ENCODE measurements at regions not wholly inside any gene's neighbourhood (a gene's known extent, or its start where the extent isn't known, plus 50 kb on each side); places are given as distances from the start of the nearest gene placed in this dataset.

GRCh38 chr2:138282014-138282672 lies 219.4 kb upstream of the SPOPL start:
- TF ChIP-seq, protein P1, sequence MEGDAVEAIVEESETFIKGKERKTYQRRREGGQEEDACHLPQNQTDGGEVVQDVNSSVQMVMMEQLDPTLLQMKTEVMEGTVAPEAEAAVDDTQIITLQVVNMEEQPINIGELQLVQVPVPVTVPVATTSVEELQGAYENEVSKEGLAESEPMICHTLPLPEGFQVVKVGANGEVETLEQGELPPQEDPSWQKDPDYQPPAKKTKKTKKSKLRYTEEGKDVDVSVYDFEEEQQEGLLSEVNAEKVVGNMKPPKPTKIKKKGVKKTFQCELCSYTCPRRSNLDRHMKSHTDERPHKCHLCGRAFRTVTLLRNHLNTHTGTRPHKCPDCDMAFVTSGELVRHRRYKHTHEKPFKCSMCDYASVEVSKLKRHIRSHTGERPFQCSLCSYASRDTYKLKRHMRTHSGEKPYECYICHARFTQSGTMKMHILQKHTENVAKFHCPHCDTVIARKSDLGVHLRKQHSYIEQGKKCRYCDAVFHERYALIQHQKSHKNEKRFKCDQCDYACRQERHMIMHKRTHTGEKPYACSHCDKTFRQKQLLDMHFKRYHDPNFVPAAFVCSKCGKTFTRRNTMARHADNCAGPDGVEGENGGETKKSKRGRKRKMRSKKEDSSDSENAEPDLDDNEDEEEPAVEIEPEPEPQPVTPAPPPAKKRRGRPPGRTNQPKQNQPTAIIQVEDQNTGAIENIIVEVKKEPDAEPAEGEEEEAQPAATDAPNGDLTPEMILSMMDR (IDR thresholded peaks at IDR 0.05; ENCODE audit: insufficient read depth, low read length): no peak
- TF ChIP-seq, protein P2, sequence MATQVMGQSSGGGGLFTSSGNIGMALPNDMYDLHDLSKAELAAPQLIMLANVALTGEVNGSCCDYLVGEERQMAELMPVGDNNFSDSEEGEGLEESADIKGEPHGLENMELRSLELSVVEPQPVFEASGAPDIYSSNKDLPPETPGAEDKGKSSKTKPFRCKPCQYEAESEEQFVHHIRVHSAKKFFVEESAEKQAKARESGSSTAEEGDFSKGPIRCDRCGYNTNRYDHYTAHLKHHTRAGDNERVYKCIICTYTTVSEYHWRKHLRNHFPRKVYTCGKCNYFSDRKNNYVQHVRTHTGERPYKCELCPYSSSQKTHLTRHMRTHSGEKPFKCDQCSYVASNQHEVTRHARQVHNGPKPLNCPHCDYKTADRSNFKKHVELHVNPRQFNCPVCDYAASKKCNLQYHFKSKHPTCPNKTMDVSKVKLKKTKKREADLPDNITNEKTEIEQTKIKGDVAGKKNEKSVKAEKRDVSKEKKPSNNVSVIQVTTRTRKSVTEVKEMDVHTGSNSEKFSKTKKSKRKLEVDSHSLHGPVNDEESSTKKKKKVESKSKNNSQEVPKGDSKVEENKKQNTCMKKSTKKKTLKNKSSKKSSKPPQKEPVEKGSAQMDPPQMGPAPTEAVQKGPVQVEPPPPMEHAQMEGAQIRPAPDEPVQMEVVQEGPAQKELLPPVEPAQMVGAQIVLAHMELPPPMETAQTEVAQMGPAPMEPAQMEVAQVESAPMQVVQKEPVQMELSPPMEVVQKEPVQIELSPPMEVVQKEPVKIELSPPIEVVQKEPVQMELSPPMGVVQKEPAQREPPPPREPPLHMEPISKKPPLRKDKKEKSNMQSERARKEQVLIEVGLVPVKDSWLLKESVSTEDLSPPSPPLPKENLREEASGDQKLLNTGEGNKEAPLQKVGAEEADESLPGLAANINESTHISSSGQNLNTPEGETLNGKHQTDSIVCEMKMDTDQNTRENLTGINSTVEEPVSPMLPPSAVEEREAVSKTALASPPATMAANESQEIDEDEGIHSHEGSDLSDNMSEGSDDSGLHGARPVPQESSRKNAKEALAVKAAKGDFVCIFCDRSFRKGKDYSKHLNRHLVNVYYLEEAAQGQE (IDR thresholded peaks at IDR 0.05; ENCODE audit: insufficient replicate concordance, low read depth): no peak
- TF ChIP-seq POLR2AphosphoS5 (IDR thresholded peaks at IDR 0.05; ENCODE audit: low read depth): no peak
- TF ChIP-seq GABPA (IDR thresholded peaks at IDR 0.05; ENCODE audit: low read depth): no peak

All from HL-60 (cell line).